HTR-8/SVneo (cell line): ENCODE measurements at regions not wholly inside any gene's neighbourhood (a gene's known extent, or its start where the extent isn't known, plus 50 kb on each side); places are given as distances from the start of the nearest gene placed in this dataset.
"Not testable (repeated sequence)": the region's sequence is repeated elsewhere in the genome, so short reads cannot be mapped to it uniquely, and the experiment has no call there.

ENCODE experiments used
- DNase-seq: peaks from one replicate; pipeline ENCODE4 v3.0.0; 2011; ENCODE audit warnings: low spot score, mixed read lengths; ENCODE audit not compliant: insufficient read length
- FAIRE-seq: peaks from 2 replicates; lab custom pipeline; 2011; peaks lifted over from hg19 to GRCh38; lab: Jason Lieb, UNC

- no peak for DNase-seq
- peak; percentile 57 for FAIRE-seq
These were observed 126.6 kb upstream of the RMDN2 start for GRCh38 chr2:37798315-37799005.

GRCh38 chr2:37800176-37800858 is 124.8 kb upstream of the RMDN2 start:
- FAIRE-seq: peak; percentile 16

GRCh38 chr2:37802211-37802752 is 122.8 kb upstream of the RMDN2 start:
- FAIRE-seq: peak; percentile 33
- DNase-seq: no peak

More at GRCh38 chr2:37800176-37800858, 124.8 kb upstream of the RMDN2 start:
- no peak for DNase-seq

GRCh38 chr2:37802899-37803379 is 122.1 kb upstream of the RMDN2 start:
- DNase-seq (peak; percentile 69), FAIRE-seq (peak; percentile 78)

- peak; percentile 46 for FAIRE-seq
- not testable (repeated sequence) for DNase-seq
These were observed 119.1 kb upstream of the RMDN2 start for GRCh38 chr2:37806004-37806403.

- FAIRE-seq (no peak), DNase-seq (peak; percentile 40)
These were observed 115.6 kb upstream of the RMDN2 start for GRCh38 chr2:37809525-37809924.

GRCh38 chr2:37809931-37810570 is 115.0 kb upstream of the RMDN2 start:
- DNase-seq (no peak), FAIRE-seq (no peak)

GRCh38 chr2:37812414-37812813 is 112.7 kb upstream of the RMDN2 start:
- DNase-seq (no peak), FAIRE-seq (no peak)

- no peak for FAIRE-seq
These were observed 112.0 kb upstream of the RMDN2 start for GRCh38 chr2:37812941-37813730.

GRCh38 chr2:37816036-37816435 is 109.1 kb upstream of the RMDN2 start:
- no peak for DNase-seq
- no peak for FAIRE-seq

More at GRCh38 chr2:37812941-37813730, 112.0 kb upstream of the RMDN2 start:
- no peak for DNase-seq

- FAIRE-seq: peak; percentile 63
- DNase-seq: no peak
These were observed 108.4 kb upstream of the RMDN2 start for GRCh38 chr2:37816686-37817085.

GRCh38 chr2:37819186-37819585 is 105.9 kb upstream of the RMDN2 start:
- no peak for DNase-seq
- peak; percentile 64 for FAIRE-seq

GRCh38 chr2:37820471-37820986 is 104.6 kb upstream of the RMDN2 start:
- DNase-seq (no peak), FAIRE-seq (no peak)

GRCh38 chr2:37825586-37825985 is 99.5 kb upstream of the RMDN2 start:
- DNase-seq (no peak), FAIRE-seq (no peak)

- DNase-seq (no peak), FAIRE-seq (no peak)
These were observed 98.5 kb upstream of the RMDN2 start for GRCh38 chr2:37826611-37827010.

- DNase-seq (no peak), FAIRE-seq (no peak)
These were observed 97.6 kb upstream of the RMDN2 start for GRCh38 chr2:37827455-37827854.

GRCh38 chr2:37827911-37828511 is 97.1 kb upstream of the RMDN2 start:
- FAIRE-seq: peak; percentile 80
- DNase-seq: peak; percentile 64

GRCh38 chr2:37829202-37829601 is 95.9 kb upstream of the RMDN2 start:
- FAIRE-seq: peak; percentile 9
- peak; percentile 68 for DNase-seq

- FAIRE-seq (no peak), DNase-seq (no peak)
These were observed 95.3 kb upstream of the RMDN2 start for GRCh38 chr2:37829616-37830395.
